Right kidney (tissue), 1 donor: ENCODE measurements at regions not wholly inside any gene's neighbourhood (a gene's known extent, or its start where the extent isn't known, plus 50 kb on each side); places are given as distances from the start of the nearest gene placed in this dataset.
"Not testable (repeated sequence)": the region's sequence is repeated elsewhere in the genome, so short reads cannot be mapped to it uniquely, and the experiment has no call there.

Source experiments
- DNase-seq: peaks from one replicate; pipeline ENCODE4 v3.0.0-alpha.2; 2016

DNA sequence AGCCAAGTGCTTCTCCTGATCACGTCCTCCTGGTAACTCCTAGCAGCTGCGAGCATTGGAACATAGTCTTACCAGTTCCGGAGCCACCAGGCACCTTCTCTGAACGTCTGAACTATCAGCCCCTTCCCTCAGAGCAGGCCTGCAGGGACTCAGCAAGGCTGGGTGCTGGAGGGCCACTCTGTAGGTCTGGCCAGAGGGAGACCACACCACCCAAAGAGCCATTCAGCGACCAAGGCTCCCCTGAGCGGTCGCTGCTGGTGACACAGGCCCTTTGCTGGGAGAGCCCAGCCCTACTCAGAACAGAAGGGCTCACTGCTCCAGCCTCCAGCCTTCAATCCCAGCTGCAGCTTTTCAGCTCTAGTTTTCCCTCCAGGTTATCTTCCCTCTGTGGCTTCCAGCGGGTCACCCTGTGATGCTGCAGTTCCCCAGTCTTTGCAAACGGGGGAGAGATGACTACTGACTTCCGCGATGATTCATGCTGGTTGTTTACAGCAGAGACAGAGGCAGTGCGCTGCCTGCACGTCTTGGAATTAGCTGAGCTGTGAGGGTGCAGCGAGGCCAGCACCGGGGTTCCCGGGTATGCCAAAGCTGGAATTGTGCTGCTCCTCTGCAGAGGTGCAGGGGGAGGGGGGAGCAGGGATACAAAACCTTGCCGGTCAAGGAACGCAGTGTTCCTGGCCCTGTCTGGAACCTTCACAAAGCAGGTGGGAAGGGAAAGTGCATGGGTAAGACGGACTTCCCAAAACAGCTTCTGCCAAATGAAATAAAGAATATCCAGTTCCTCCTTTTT is 161.4 kb downstream of the LY86 start:
- DNase-seq = peak; percentile 49

DNA sequence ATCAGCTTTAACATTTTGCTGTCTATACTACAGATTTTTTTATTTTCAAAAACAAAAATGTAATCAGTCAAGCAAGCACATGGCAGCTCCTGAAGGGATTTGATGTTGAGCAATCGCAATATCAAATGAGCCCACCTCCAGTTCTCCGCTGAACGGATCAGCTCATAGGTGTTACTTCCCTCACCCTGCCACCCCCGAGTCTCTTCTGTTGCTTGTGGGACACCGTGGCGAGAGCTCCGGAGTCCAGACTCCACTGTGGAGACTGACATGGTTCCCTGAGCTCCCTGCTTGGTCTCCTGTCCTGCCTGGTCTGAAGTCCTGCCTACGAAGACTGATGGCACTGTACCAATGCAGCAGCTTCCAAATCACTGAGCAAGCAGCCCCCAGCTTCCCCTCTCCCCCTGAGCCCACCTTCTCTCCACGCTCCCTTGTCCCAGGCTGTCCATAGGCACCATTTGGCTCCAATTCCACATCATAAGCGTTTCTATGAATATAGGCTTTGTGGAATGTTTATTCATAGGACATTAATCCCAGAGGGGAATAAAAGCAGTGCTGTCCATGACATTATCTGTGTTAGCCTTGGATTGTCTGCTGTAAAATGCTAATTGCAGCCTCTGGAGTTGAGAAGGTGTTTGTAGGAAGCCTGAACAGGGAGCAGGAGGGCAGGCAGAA is 162.2 kb downstream of the LY86 start:
- no peak for DNase-seq

DNA sequence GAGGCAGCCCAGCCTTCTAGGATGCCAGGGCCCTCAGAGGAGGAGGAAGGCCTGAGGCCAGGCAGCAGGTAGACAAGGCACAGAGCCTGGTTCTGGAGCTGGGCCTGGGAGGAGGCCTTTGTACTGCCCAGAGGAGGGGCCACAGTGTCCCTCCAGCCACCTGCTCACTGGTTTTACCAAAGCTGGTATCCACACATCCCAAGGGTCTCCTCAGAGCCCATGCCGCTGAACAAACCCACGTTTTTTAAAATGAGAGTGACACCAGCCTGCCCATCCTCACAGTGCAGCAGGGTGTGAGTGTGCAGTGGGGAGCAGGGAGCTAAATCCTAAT is 162.7 kb downstream of the LY86 start:
- DNase-seq = no peak

DNA sequence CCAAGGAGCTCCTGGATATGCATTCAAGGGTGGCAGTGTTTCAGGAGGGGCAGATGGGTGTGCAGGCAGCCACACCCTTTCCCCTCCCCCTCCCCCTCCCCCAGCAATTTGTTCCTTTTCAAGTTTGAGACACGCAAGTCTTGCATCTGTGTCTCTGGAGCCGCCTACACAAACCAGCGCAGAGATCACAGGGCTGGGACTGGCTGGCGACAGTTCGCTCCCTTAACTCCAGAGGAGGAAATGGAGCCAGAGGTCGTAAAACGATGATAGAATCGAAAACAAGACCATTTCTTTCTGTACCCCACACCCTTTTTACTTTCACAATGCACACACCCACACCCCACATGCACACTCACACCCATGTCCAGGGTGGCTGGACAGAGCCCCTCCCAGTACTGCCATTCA is 163.1 kb downstream of the LY86 start:
- no peak for DNase-seq

DNA sequence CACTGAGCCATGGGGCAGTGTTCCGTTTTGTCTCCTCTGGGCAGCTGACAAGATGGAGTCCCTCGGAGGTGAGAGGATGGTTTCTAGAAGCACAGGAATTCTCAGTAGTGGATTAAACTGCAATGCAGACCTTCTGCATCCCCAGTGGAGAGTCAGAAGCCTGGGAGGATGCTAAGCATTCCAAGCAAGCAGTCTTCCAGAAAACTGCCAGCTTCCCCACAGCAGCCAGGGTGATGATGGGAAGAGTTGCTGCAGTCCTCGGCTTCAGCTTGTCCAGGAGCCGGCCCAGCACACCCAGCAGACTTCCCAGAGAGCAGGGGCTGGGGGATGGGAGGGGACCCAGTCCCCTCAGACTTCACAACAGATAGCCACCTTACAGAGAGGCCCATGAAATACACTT is 163.6 kb downstream of the LY86 start:
- peak; percentile 61 for DNase-seq

DNA sequence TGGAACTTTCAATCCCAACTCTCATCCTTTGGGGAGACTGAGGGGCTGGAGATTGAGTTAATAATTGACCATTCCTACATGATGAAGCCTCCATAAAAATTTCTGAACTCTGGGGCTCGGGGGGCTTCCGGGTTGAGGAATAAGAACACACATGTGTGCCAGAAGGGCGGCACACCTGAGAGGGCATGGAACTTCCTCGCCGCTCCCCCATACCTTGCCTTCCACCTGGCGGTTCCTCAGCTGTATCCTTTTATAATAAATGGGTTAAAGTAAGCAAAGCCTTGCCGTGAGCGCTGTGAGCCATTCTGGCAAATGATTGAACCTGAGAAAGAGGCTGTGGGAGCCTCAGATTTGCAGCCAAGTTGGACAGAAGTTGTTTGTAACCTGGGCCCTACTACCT is 164.8 kb downstream of the LY86 start:
- no peak for DNase-seq

DNA sequence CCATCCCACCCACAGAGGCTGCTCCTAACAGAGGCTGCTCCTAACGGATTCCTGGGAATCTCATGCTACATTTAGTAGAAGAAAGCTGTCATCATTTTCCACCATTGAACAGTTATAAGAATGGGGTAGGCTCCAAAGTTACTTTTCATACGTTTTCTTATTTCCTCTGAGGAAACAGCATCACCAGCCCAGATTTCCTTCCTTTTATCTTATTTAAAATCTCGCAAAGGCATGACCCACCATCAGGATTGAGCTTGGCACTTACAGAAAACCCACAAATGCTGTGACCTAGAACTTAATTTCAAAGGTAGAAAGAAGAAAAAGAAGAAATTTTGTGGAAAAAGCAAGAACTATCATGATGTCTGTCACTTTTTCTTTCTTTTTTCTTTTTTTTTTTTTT is 168.0 kb downstream of the LY86 start:
- no peak for DNase-seq

DNA sequence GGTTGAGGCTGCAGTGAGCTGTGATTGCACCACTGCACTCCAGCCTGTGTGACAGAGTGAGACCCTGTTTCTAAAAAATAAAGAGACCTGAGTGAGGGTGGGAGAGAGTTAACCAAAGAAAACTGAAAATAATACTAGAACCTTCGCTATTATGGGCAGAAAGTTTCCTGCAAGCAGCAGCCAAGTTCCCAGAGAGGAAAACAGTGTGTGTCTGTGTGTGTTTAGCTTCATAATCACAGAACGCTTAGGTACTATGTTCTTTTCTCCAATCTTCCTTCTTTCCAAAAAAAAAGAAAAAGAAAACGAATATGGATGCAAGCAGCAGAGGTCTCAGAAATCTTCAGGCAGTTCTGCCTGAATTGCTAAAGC is 170.0 kb downstream of the LY86 start:
- DNase-seq = no peak

DNA sequence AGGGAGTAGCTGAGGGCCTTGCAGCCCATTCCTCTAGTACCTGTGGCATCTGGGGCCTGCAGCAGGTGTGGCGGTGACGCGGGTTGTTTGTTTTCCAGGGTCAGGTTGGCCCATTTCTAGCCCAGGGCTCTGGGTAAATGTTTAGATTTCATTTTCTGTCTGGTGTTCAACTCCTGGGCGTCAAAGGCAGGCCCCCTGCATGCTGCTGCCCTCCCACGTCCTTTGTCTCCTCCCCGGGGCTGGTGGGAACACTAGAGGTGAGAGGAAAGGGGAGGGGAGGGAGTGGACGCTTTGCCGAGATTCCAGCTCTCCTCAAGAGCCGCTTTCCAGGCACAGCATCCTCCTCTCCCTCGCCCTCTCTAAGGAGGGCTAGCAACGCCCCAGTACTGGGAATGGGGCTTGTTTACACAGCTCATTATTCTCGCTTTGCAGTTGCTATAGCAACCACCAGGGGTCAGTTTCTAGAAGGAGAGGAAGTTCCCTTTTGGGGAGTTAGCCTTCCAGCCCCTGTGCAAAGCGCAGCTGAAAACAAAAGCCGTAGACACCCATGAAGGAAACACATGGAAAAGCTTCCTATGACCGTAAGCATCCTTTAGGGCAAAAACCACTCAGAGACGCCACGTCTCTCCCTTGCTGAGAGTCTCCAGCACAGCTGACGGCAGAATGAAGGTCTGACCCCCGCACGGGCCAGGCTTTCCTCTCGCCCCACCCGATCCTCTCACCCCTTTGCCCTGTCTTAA is 170.6 kb downstream of the LY86 start:
- peak; percentile 69 for DNase-seq

DNA sequence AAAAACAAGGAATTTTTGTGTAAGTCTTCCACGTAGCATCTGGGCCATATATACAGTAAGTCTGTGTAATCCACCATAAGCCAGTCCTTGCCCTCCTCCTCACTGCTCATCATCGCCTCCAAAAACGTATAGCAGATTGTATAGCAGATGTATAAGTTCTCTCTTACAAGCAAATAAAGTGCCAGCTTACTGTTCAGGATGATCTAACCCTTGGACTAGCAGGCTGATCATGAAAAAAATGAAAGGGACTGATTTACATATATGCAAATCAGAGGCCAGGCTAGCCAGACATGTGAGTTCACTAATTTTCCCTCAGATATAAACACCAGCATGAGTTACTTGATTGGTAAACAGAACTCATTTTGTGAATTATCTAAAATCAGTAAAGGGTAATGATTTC is 171.5 kb downstream of the LY86 start:
- DNase-seq = no peak

DNA sequence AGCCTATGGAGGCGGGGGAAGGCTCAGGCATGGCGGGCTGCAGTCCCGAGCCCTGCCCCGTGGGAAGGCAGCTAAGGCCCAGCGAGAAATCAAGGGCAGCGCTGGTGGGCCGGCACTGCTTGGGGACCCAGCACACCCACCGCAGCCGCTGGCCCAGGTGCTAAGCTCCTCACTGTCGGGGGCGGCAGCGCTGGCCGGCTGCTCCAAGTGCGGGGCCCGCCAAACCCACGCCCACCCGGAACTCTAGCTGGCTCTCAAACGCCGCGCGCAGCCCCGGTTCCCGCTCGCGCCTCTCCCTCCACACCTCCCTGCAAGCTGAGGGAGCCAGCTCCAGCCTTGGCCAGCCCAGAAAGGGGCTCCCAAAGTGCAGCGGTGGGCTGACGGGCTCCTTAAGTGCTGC is 174.0 kb downstream of the LY86 start:
- DNase-seq = not testable (repeated sequence)

DNA sequence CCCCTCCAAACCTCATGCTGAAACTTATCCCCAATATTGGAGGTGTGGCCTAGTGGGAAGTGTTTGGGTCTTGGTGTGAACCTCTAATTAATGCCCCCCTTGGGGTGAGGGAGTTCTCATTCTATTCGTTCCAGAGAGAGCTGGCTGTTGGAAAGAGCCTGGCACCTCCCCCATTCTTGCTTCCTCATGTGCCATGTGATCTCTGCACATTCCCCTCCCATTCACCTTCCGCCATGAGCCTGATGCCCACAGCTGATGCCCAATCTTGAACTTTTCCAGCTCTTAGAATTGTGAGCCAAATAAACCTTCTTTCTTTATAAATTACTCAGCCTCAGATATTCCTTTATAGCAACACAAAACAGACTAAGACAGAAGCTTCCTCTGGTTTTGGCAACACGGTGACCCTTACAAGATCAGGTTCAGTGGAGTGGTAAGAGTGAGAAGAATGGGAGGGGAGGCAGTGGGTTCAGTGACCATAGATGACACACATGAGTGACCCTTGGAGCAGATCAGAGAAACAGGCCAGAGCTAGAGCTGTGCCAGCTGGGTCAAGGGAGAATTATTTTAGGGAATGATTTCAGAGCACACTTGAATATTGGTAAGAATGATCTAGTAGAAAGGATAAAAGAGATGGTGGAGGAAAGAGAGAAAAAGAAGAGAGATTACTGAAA is 176.4 kb downstream of the LY86 start:
- DNase-seq = no peak

DNA sequence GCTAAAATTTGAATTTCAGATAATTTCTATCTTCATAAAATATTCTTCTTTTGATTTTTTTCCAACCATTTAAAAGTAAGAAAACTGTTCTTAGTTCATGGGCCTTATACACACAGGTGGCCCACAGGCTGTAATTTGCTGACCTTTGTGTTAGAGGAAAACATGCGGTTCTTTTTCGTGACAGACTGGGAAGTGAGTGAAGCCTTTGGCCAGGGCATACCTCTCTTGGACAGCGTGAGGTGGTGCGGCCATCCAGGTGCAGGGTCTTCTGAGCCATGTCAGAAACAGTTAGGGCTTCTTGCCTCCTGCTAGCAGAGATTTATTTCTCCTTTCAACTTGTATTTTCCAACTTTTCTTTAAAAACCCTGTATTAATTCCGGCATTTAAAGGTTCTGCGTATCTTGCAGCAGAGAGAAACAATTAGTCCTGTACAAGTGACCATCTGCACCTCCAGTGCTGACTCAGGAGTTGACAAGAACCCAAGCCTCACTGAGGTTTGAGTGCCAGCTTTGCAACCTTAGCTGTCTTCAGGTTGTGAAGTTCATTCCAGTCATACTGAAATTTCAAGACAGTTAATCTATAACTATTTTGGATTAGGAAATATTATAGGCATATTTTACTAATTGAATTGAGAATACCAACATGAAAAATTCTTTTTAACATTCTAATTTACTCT is 177.8 kb downstream of the LY86 start:
- no peak for DNase-seq

DNA sequence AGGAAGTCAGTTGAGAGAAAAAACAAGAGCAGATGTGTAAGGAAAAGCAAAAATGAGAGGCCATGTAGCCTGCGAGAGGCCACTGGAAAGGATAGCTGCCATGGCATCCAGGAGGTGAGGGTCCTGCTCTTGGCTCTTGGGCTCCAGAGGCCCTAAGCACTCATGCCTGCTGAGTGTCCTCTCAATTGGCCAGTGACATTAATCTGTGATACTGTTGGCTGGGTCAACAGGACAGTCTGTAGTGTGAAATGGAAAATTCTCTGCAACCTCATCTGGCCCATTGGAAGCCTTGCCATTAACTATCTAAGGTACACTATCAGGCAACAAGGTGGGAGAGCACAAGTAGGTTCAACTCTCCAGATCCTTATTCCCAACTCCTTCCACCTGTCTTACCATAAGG is 180.9 kb downstream of the LY86 start:
- no peak for DNase-seq

DNA sequence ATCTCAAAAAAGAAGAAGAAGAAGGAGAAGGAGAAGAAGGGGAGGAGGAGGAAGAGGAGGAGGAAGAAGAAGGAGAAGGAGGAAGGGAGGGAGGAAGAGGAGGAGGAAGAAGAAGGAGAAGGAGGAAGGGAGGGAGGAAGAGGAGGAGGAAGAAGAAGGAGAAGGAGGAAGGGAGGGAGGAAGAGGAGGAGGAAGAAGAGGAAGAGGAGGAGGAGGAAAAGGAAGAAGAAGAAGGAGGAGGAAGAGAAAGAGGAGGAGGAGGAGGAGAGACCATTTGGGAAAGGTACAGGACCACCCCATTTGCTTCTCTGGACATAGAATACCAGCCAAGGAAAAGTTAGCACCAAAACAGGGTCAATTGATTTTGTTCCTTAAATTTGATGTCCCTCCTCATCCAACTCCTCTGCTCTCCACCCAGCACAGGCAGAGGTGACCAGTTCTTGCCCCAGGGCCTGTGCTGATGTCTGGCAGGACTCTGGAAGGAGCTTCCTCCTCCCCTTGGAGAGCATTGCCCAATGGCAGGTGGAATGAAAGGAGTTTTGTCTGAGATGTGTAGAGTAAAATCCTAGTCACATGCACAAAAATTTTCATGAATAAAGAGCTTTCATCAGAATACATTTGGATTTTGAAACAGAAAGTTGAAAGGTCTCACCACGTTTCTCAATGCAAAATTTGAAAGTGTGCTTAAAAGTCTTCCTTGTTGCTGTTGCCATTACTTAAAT is 182.9 kb downstream of the LY86 start:
- DNase-seq = no peak

DNA sequence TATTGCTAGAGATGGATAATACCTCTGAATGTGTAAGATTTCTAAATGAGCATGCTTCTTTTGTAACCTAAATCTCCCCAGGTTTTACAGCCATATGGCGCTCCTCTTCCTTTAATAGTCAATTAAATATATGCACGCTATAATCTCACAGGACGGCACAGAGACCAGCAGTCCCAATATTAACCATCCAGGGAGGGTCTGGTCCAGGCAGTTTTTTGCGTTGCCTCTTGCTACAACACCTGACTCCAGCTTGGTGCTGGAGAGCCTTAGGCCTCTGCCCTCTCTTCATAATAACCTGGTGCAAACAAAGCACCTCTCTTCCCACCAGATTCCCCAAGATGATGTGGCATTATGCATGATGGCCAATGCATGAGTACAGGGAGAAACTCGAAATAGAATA is 183.4 kb downstream of the LY86 start:
- no peak for DNase-seq

DNA sequence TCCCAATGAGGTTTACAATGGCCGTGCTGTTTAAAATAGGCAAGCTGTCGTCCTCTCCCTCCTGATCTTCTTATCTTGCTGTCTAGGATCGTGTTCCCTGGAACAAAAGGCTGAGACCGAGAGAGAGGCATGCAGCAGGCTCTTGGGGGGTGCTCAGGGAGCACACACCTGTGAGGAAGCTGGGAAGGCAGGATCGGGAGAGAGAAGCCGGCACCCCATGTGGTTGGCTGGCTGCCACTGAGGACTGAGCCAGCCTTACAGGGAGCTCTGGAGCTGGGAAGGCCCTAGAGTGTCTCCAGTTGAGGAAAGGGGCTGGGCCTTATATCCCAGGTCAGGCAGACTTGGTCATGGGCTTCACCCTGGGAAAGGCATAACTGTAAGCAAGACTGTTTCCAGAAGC is 184.2 kb downstream of the LY86 start:
- no peak for DNase-seq

DNA sequence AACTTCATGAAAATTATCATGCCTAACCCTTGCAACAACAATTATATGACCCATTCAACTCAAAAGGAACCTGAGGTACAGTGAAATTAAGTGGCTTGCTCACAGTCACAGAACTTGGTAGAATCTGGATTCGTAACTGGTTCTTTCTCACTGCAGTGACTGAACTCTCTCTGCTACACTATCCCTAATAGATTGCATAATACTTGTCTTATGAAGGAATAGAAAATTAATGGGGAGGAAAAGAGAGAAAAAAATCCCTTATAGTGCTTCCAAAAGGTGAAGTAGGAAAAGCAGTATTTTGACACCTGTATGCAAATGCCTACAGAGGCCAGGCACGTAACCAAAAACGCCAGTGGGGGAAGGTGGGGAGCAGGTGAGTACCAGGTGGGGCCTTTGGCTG is 186.6 kb downstream of the LY86 start:
- no peak for DNase-seq

DNA sequence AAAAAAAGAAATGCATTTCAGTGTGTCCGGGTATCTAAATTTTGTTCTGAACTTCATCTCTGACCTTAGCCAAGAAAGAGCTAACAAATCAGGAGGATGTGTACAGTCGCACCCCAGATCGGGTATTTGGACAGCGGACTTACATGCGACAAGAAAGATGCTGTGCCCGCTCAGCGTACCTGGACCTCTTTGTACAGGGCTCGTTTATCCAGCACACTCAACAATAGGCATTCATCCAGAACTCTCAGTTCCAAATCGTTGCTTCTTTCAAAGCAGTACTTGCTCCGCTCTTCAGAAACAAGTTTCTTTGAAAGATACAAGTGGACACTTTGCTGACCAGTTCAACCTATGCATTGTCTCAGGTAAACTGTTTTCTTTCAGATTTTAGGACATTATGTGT is 191.7 kb downstream of the LY86 start:
- no peak for DNase-seq

DNA sequence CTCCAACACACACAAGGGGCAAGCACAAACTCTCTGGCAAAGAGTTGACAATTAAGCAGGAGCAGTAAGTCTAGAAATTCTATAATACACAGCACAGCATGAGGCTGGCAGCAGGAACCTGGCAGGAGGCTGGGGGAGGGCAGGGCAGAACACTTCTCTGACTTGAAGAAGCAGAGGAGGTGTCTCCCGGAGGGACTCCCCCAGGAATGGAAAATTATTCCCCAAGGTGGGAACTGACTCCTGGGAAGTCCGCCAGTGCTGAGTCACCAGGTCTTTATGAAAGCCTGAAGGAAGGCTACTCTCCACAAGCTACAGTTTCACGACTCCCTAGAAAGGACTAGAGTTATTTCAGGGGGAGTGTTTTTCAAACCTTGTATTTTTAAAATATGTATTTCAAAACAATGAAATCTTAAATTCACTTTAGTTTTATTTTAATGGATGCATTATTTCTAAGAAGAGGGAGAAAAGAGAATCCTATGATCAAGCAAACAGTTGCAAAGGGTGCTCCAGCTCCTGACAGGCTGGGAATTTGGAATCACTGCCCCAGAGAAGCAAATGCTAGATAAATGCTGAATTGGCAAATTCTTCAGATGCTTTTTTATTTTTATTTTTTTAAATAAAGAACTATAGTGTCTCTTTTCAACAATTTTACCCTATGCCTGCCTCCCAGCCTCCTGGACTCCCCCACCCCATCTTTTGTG is 192.8 kb downstream of the LY86 start:
- no peak for DNase-seq

DNA sequence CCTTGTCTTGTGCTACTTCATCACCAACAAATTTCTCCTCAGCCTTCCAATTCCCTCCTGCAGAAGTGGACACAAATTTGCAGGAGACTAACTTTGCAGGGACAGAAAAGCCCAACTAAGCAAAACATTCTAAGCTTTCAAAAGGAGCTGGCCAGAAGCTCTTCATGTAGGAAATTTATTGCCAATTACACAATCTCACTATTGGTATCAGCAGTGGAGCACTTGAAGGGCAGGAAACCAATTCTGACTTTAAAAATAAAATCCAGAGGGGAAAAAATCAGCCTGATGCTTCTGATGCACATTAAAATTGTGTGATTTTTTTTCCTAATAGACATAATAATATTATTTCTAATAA is 193.3 kb downstream of the LY86 start:
- no peak for DNase-seq
